Astrocyte of the spinal cord (primary cell): ENCODE measurements at regions not wholly inside any gene's neighbourhood (a gene's known extent, or its start where the extent isn't known, plus 50 kb on each side); places are given as distances from the start of the nearest gene placed in this dataset.
A peak's percentile ranks its signal among the peaks of the same experiment; 100 is the strongest.

Experiments used
- DNase-seq: peaks from one replicate; pipeline ENCODE4 v3.0.0; 2011; ENCODE audit warnings: low read depth, low spot score
- H3K4me3 ChIP-seq: 2 replicates; pipeline ENCODE4 v1.5.1; 2011; ENCODE audit warnings: low read depth, mild to moderate bottlenecking, low read length, moderate library complexity
- in situ Hi-C: cut with HindIII; loops from 2 replicates; pipeline ENCODE4 v1.10.0; 2017; ENCODE audit warnings: low sequenced_read_pairs
- TF ChIP-seq, protein P1 (sequence below): IDR thresholded peaks from 2 replicates; pipeline ENCODE4 v1.5.1; 2012; ENCODE audit warnings: low read depth, mild to moderate bottlenecking, low read length, inconsistent platforms

DNA sequence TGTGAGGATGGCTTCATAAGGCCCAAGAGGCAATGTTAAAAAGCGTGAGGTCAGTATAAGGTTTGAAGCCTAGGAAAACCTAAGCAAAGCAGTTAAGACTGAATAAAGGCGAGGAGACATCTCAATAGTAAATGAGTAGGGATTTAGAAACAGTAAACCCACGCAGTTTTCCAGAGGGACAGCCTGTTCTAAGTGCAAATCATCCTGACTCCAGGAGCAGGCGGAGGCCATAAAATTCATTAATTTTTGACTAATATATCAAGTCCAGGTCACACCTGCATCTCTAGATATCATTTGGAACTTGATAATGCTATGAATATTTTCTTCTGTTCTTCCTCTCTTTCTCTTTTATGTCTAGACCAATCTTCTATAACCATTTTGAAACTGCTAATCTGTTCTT lies 597.0 kb upstream of the RGS18 start:
- H3K4me3 ChIP-seq: no peak overlapping the region
- TF ChIP-seq, protein P1, sequence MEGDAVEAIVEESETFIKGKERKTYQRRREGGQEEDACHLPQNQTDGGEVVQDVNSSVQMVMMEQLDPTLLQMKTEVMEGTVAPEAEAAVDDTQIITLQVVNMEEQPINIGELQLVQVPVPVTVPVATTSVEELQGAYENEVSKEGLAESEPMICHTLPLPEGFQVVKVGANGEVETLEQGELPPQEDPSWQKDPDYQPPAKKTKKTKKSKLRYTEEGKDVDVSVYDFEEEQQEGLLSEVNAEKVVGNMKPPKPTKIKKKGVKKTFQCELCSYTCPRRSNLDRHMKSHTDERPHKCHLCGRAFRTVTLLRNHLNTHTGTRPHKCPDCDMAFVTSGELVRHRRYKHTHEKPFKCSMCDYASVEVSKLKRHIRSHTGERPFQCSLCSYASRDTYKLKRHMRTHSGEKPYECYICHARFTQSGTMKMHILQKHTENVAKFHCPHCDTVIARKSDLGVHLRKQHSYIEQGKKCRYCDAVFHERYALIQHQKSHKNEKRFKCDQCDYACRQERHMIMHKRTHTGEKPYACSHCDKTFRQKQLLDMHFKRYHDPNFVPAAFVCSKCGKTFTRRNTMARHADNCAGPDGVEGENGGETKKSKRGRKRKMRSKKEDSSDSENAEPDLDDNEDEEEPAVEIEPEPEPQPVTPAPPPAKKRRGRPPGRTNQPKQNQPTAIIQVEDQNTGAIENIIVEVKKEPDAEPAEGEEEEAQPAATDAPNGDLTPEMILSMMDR: no peak
- no peak for DNase-seq
- in situ Hi-C loops: no loop called here

DNA sequence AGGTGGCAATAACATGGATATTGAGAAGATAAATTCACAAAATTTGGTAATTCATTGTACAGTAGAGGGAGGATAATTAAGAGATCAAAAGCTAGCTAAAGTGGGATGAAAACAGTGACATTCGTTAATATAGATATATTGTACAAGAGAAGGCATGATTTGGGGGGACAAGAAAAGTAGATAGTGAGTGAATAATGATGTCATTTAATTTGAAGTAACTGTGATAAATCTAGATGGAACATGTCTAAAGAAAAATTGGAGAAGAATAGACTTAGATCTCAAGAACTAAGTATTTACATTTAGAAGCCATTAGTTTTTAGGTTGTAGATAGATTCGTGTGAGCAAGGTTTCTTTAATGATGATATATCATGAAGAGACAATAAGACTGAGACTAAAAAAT lies 594.0 kb upstream of the RGS18 start:
- TF ChIP-seq, protein P1: no peak
- no peak overlapping the region for H3K4me3 ChIP-seq
- DNase-seq: no peak
- in situ Hi-C loops: no loop called here

DNA sequence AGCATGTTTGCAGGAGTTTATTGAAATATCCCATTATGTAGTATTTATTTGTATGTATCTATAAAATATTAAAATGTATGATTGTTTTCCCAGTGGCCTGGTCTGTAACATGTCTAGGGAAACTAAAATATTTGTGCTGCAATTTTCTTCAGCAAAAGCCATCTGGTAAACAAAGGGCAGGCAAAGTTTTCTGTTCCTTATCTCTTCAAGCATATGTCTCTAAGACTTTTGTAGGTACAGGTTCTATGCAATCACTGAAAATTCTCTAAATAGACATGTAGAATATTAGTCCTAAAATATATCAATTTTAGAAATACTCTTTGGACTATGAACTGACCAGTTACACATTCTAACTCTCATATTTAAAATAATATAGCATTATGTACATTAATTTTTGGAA lies 585.8 kb upstream of the RGS18 start:
- H3K4me3 ChIP-seq: no peak overlapping the region
- TF ChIP-seq, protein P1: no peak
- DNase-seq: no peak
- in situ Hi-C loops: no loop called here

DNA sequence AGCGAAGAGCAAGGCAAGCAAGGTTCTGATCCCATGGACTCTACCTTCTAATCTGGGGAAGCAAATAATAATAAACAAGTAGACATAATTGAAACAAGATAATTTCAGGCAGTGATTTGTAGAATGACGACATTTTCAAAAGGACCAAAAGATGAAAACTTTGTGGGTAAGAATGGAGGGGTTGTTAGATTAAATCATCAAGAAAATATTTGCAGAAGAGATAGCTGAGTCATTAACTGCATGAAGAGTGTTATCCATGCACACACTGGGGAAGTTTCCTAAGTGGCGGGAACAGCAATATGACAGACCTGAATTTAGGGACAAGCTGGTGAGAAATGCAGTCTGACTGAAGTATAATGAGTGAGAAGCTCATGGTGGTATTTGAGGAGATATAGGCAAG lies 583.1 kb upstream of the RGS18 start:
- no peak overlapping the region for H3K4me3 ChIP-seq
- in situ Hi-C loops: no loop called here
- DNase-seq: peak; percentile 33
- TF ChIP-seq, protein P1: no peak

DNA sequence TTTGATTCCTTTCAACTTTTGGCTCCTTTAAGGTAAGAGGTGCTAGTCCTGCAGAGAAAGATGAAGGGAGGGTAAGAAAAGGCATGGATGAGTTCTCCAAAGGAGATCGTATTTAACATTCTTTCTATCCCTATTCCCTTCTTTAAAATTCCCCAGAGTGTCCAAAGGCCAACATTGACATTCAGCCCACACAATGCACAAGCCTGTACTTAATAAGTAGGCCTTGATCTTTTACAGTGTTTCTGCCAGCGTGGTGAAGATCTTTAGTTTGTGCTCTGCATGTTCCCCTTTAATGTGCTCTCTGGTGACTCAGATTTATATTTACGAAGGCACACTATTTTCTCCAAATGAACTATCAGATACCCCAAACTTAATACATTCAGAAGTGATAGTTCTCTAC lies 582.5 kb upstream of the RGS18 start:
- peak; percentile 17 for DNase-seq
- in situ Hi-C loops: no loop called here
- no peak overlapping the region for H3K4me3 ChIP-seq
- TF ChIP-seq, protein P1: no peak

DNA sequence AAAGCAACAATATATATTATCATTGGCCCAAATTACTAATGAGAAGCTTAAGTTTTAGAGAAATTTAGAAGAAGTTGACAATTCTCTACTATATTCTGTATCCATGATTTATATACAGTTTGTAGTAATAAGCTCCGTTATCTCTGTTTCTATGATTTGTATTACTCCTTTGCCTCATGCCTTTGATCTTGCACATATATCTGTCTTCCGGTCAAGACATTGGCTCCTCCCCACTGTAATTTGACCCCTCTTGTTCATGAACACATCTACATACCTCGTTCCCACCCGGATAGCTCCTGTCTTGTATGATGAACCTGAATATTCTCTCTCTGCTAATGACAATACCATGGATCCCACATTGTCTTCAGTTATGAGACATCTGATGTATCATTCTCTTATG lies 581.0 kb upstream of the RGS18 start:
- TF ChIP-seq, protein P1: no peak

DNA sequence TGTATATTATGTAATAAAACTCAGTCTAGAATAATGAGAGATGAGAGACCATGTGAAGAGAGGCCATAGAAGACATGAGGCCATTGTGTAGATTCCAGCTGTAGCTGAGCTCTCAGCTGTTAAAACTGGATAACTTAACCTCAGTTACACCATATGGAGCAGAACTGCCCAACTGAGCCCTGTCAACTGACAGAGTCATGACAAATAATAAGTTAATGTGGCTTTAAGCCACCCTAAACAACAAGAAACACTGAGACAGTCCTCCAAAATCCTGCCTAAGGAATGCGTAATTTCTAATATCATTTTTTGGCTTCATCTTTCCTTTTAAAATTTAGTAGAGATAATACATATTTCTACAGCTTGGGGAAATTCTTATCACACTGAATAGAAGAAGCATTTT lies 580.0 kb upstream of the RGS18 start:
- TF ChIP-seq, protein P1: no peak
- in situ Hi-C loops: no loop called here
- no peak for DNase-seq
- H3K4me3 ChIP-seq: no peak overlapping the region

More for the DNA sequence above, 581.0 kb upstream of the RGS18 start:
- in situ Hi-C loops: no loop called here
- no peak overlapping the region for H3K4me3 ChIP-seq
- DNase-seq: no peak
